K562 (cell line): ENCODE measurements at regions not wholly inside any gene's neighbourhood (a gene's known extent, or its start where the extent isn't known, plus 50 kb on each side); places are given as distances from the start of the nearest gene placed in this dataset.
"Not testable (repeated sequence)": the region's sequence is repeated elsewhere in the genome, so short reads cannot be mapped to it uniquely, and the experiment has no call there.

Source experiments
- ATAC-seq: fragments of 200-7000 bp; cut with Tn5 transposase; 3 replicates; pipeline ENCODE4 v1.9.1; 2020; ENCODE audit warnings: moderate library complexity
- BruUV-seq: library from RNA; stranded (reverse); fragments of 400-500 nt; replicated peaks from 2 replicates; lab custom pipeline; 2021; lab: Mats Ljungman, UMichigan
- CTCF ChIA-PET: fragments of 300-600 bp; formaldehyde crosslinking; extraction: SDS; loops from one replicate; lab custom pipeline; 2021; ENCODE audit warnings: low intra/inter-chr PET ratio; lab: Yijun Ruan, JAX
- POLR2A ChIA-PET: fragments of 300-600, 350-650 bp; sonication (Branson Sonifier 250); formaldehyde crosslinking; extraction: SDS; loops from one replicate; lab custom pipeline; 2021; ENCODE audit warnings: antibody characterized with exemption, inconsistent platforms; lab: Yijun Ruan, JAX
- DNase-seq, 4 experiments: peaks; one replicate each; pipeline versions ENCODE4 v3.0.0 to v3.0.0-alpha.2; 2011 to 2018; ENCODE audit warnings: low spot score in 3 of 4, mixed read lengths in 3 of 4; ENCODE audit errors: extremely low read depth in 1 of 4
- FAIRE-seq: peaks from 2 replicates; lab custom pipeline; 2011; peaks lifted over from hg19 to GRCh38; lab: Jason Lieb, UNC
- H2AFZ ChIP-seq: 2 replicates; pipeline ENCODE4 v1.6.0; 2011; ENCODE audit warnings: low read depth, low read length, control low read depth, inconsistent platforms
- H3K27ac ChIP-seq: fragments of 200-600 bp; 3 replicates; pipeline ENCODE4 v1.8.0; 2011; ENCODE audit warnings: low read depth, mild to moderate bottlenecking, control low read depth, inconsistent platforms, low read length, moderate library complexity, mixed read lengths; ENCODE audit errors: extremely low read depth
- H3K27me3 ChIP-seq, 2 experiments: fragments of 300-600 bp in 1 of 2; 2 replicates in 1 of 2; 3 replicates in 1 of 2; pipeline versions ENCODE4 v1.6.0 to v1.8.0; 2011; ENCODE audit warnings: inconsistent platforms in 2 of 2, low read length in 2 of 2, mild to moderate bottlenecking in 1 of 2, mixed read lengths in 1 of 2, moderate library complexity in 1 of 2; ENCODE audit not compliant: control insufficient read depth in 2 of 2, insufficient read depth in 2 of 2
- H3K36me3 ChIP-seq: fragments of 300-600 bp; 3 replicates; pipeline ENCODE4 v1.8.0; 2011; ENCODE audit warnings: mild to moderate bottlenecking, low read length, inconsistent platforms; ENCODE audit not compliant: control insufficient read depth, insufficient read depth
- H3K4me1 ChIP-seq, 2 experiments: fragments of 200-600 bp in 1 of 2; replicated peaks in 1 of 2; 2 replicates in 1 of 2; 3 replicates in 1 of 2; pipeline versions ENCODE4 v1.5.1 to v1.8.0; 2011; ENCODE audit warnings: inconsistent platforms in 2 of 2, low read length in 2 of 2, mild to moderate bottlenecking in 1 of 2, mixed read lengths in 1 of 2, moderate library complexity in 1 of 2; ENCODE audit not compliant: control insufficient read depth in 2 of 2, insufficient read depth in 2 of 2
- H3K4me2 ChIP-seq: 2 replicates; pipeline ENCODE4 v1.6.1; 2011; ENCODE audit warnings: low read length, control low read depth, inconsistent platforms, mixed read lengths; ENCODE audit not compliant: insufficient read depth
- H3K4me3 ChIP-seq: fragments of 200-600 bp; sonication (generic), shearing (Covaris generic); 2 replicates; pipeline ENCODE4 v1.5.1; 2016; ENCODE audit warnings: control low read depth, inconsistent platforms
- H3K79me2 ChIP-seq: fragments of 200-600 bp; 3 replicates; pipeline ENCODE4 v1.8.0; 2011; ENCODE audit warnings: low read length, inconsistent platforms; ENCODE audit not compliant: control insufficient read depth, insufficient read depth
- H3K9ac ChIP-seq, 2 experiments: 2 replicates each; pipeline versions ENCODE4 v1.6.0 to v1.6.1; 2011; ENCODE audit warnings: low read depth in 2 of 2, low read length in 2 of 2, control low read depth in 1 of 2, inconsistent platforms in 1 of 2, mild to moderate bottlenecking in 1 of 2, mixed read lengths in 1 of 2; ENCODE audit not compliant: insufficient read depth in 1 of 2
- H3K9me1 ChIP-seq: one replicate; pipeline ENCODE4 v1.6.0; 2011; ENCODE audit warnings: inconsistent platforms, mild to moderate bottlenecking, low read length, moderate library complexity; ENCODE audit not compliant: control insufficient read depth, insufficient read depth
- H3K9me3 ChIP-seq: replicated peaks from 2 replicates; pipeline ENCODE4 v1.5.1; 2011; ENCODE audit warnings: low read depth, low read length, inconsistent platforms; ENCODE audit not compliant: control insufficient read depth, insufficient read depth
- H4K20me1 ChIP-seq: replicated peaks from 2 replicates; pipeline ENCODE4 v1.6.1; 2011; ENCODE audit warnings: low read length, inconsistent platforms, mixed read lengths; ENCODE audit not compliant: control insufficient read depth, insufficient read depth
- DDX20 ChIP-seq: fragments of 450-650 bp; IDR thresholded peaks from 2 replicates; pipeline ENCODE4 v1.6.1; 2016; ENCODE audit warnings: missing genetic modification characterization, low read depth, mild to moderate bottlenecking, missing compliant biosample characterization, moderate library complexity
- EP400 ChIP-seq: fragments of 450-650 bp; IDR thresholded peaks from 2 replicates; pipeline ENCODE4 v1.6.1; 2017; ENCODE audit warnings: antibody characterized with exemption, mild to moderate bottlenecking, moderate library complexity
- PURB ChIP-seq: sonication (generic); formaldehyde crosslinking; IDR thresholded peaks from 2 replicates; pipeline ENCODE4 v1.9.0; 2021; ENCODE audit warnings: low read depth, mild to moderate bottlenecking, missing genetic modification reagents
- SRF ChIP-seq, 2 experiments: fragments of 250-450, 450-650 bp in 1 of 2; sonication (Bioruptor Pico) in 1 of 2; sonication (generic) in 1 of 2; formaldehyde crosslinking; IDR thresholded peaks; 2 replicates each; pipeline versions ENCODE4 v1.5.0 to v1.5.1; 2020 to 2022; ENCODE audit warnings: mild to moderate bottlenecking in 1 of 2, missing genetic modification reagents in 1 of 2
- WGBS: fragments of 100-300 bp; shearing (Covaris generic); methylation state at CpG from one replicate; pipeline ENCODE4 v1.1.6; 2016; ENCODE audit warnings: low coverage, mixed read lengths; ENCODE audit not compliant: insufficient coverage; ENCODE audit errors: missing lambda C conversion rate; 5-methylcytosine and 5-hydroxymethylcytosine counted together
- in situ Hi-C: fragments of 300-500 bp; cut with MboI; formaldehyde crosslinking; loops from 4 replicates; pipeline ENCODE4 v1.15.0; 2018; ENCODE audit warnings: inconsistent platforms, mixed read lengths
- intact Hi-C: fragments of 100-400 bp; cut with micrococcal nuclease; formaldehyde crosslinking; loops from 2 replicates; pipeline ENCODE4 v1.14.2; 2022

GRCh38 chr17:71639865-71640264, 481.0 kb upstream of the SOX9 start (continued):
- TF ChIP-seq EP400, result no peak
- TF ChIP-seq DDX20 (tag), result no peak
- TF ChIP-seq SRF (CRISPR knock-in tag; IDR thresholded peaks at IDR 0.05), result no peak
- no peak for TF ChIP-seq PURB

- H3K4me1 ChIP-seq, H3K9me3 ChIP-seq, H3K27me3 ChIP-seq, intact Hi-C loops, DNase-seq, ATAC-seq, CTCF ChIA-PET, FAIRE-seq, H3K79me2 ChIP-seq, H3K27ac ChIP-seq, H3K9me1 ChIP-seq, H3K36me3 ChIP-seq, H2AFZ ChIP-seq, H3K9ac ChIP-seq, H3K4me3 ChIP-seq, H4K20me1 ChIP-seq, BruUV-seq, H3K4me2 ChIP-seq, in situ Hi-C loops, POLR2A ChIA-PET: not testable (repeated sequence)
- WGBS, result 0% methylated on average over 2 of the region's 2 CpGs
Measured at GRCh38 chr17:71646890-71647289, 473.9 kb upstream of the SOX9 start.

- DNase-seq, H3K27ac ChIP-seq, H2AFZ ChIP-seq, H3K9ac ChIP-seq, H3K4me2 ChIP-seq, H3K36me3 ChIP-seq, H3K4me3 ChIP-seq, intact Hi-C loops, BruUV-seq, ATAC-seq, H3K27me3 ChIP-seq, H3K9me3 ChIP-seq, POLR2A ChIA-PET, H3K9me1 ChIP-seq, FAIRE-seq, in situ Hi-C loops, H4K20me1 ChIP-seq, H3K4me1 ChIP-seq, CTCF ChIA-PET, H3K79me2 ChIP-seq: not testable (repeated sequence)
- 0% methylated on average over 2 of the region's 2 CpGs for WGBS
Measured at GRCh38 chr17:71648342-71648741, 472.5 kb upstream of the SOX9 start.
